Astrocyte (in vitro differentiated cells and primary cell): ENCODE measurements at regions not wholly inside any gene's neighbourhood (a gene's known extent, or its start where the extent isn't known, plus 50 kb on each side); places are given as distances from the start of the nearest gene placed in this dataset.
A peak's percentile ranks its signal among the peaks of the same experiment; 100 is the strongest.

Experiments used
- DNase-seq: peaks from one replicate; pipeline ENCODE4 v3.0.0-alpha.2; 2010; ENCODE audit warnings: low read depth
- FAIRE-seq: peaks from 2 replicates; lab custom pipeline; 2011; peaks lifted over from hg19 to GRCh38; lab: Jason Lieb, UNC
- H2AFZ ChIP-seq: 2 replicates; pipeline ENCODE4 v1.6.0; 2012; ENCODE audit warnings: low read depth, low read length, inconsistent platforms
- H3K27ac ChIP-seq: 2 replicates; pipeline ENCODE4 v1.5.1; 2011; ENCODE audit warnings: low read depth, low read length, inconsistent platforms
- H3K27me3 ChIP-seq: 2 replicates; pipeline ENCODE4 v1.6.0; 2011; ENCODE audit warnings: low read length, inconsistent platforms; ENCODE audit not compliant: insufficient read depth
- H3K36me3 ChIP-seq: 2 replicates; pipeline ENCODE4 v1.5.1; 2011; ENCODE audit warnings: low read length, inconsistent platforms; ENCODE audit not compliant: insufficient read depth
- H3K4me1 ChIP-seq: 2 replicates; pipeline ENCODE4 v1.5.1; 2011; ENCODE audit warnings: low read length, inconsistent platforms; ENCODE audit not compliant: insufficient read depth
- H3K4me2 ChIP-seq: 2 replicates; pipeline ENCODE4 v1.6.0; 2012; ENCODE audit warnings: low read length, inconsistent platforms
- H3K4me3 ChIP-seq: 2 replicates; pipeline ENCODE4 v1.5.1; 2011; ENCODE audit warnings: low read depth, mild to moderate bottlenecking, low read length, inconsistent platforms; ENCODE audit not compliant: insufficient read depth
- H3K79me2 ChIP-seq: 2 replicates; pipeline ENCODE4 v1.6.0; 2012; ENCODE audit warnings: mild to moderate bottlenecking, low read length, inconsistent platforms; ENCODE audit not compliant: insufficient read depth
- H3K9ac ChIP-seq: 2 replicates; pipeline ENCODE4 v1.6.0; 2012; ENCODE audit warnings: mild to moderate bottlenecking, low read length, inconsistent platforms
- H3K9me3 ChIP-seq: 2 replicates; pipeline ENCODE4 v1.5.1; 2012; ENCODE audit warnings: low read depth, mild to moderate bottlenecking, low read length, inconsistent platforms; ENCODE audit not compliant: insufficient read depth
- H4K20me1 ChIP-seq: 2 replicates; pipeline ENCODE4 v1.6.0; 2012; ENCODE audit warnings: low read length, inconsistent platforms; ENCODE audit not compliant: insufficient read depth
- H3K27ac Mint-ChIP-seq: one replicate; pipeline ENCODE4 v1.8.0; 2021; ENCODE audit warnings: mild to moderate bottlenecking, mixed read lengths; ENCODE audit not compliant: unreplicated experiment
- H3K27me3 Mint-ChIP-seq: one replicate; pipeline ENCODE4 v1.8.0; 2021; ENCODE audit warnings: low read depth, mixed read lengths; ENCODE audit not compliant: unreplicated experiment
- H3K36me3 Mint-ChIP-seq: one replicate; pipeline ENCODE4 v1.8.0; 2021; ENCODE audit warnings: low read depth, mixed read lengths; ENCODE audit not compliant: unreplicated experiment
- H3K4me1 Mint-ChIP-seq: one replicate; pipeline ENCODE4 v1.8.0; 2021; ENCODE audit warnings: low read depth, mixed read lengths; ENCODE audit not compliant: unreplicated experiment
- H3K4me3 Mint-ChIP-seq: one replicate; pipeline ENCODE4 v1.8.0; 2021; ENCODE audit warnings: mild to moderate bottlenecking, moderate library complexity, mixed read lengths; ENCODE audit not compliant: unreplicated experiment
- H3K9me3 Mint-ChIP-seq: one replicate; pipeline ENCODE4 v1.8.0; 2021; ENCODE audit warnings: mild to moderate bottlenecking, mixed read lengths; ENCODE audit not compliant: unreplicated experiment
- CTCF ChIP-seq: IDR thresholded peaks from 2 replicates; pipeline ENCODE4 v1.5.1; 2011; ENCODE audit warnings: low read depth, mild to moderate bottlenecking, inconsistent platforms, low read length, moderate library complexity; ENCODE audit not compliant: insufficient read depth
- EZH2 ChIP-seq: IDR thresholded peaks from 2 replicates; pipeline ENCODE4 v1.6.1; 2012; ENCODE audit warnings: mild to moderate bottlenecking, low read length, inconsistent platforms; ENCODE audit not compliant: insufficient read depth

DNA sequence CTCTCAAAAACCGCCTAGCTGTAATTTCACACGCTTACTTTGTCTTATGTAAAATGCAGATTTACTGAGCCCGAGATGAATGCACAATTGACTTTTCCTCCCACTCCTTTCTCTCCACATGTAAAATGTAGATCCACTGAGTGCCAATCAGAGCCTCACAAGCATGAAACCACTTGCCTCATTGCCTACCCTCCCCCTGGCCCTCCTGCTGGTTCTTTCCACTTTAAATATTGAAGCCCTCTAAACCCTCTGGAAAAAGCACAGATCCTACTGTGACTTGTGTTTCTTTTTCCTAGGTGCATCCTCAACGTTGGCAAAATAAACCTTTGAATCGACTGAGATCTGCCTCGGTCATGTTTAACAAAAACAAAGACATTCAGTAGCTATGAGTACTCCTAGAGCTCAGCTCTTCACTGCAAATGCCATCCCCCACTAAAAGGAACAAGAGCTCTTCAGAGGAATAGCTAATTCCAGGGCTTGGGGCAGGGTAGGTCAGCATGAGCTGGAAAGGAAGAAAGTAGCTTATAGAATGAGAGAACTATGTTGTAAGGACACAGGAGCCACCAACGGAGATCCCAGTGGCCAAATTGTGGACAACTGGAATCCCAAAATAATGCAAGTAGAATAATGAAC lies 365.5 kb upstream of the RUNX1 start:
- peak overlapping the region; percentile 29 for H3K4me3 Mint-ChIP-seq
- Histone ChIP-seq H3K4me2 (peak overlapping the region; percentile 14), H3K4me3 (no peak overlapping the region), H3K27ac (no peak overlapping the region), H3K36me3 (no peaks in the 10 kb centered on the region), H4K20me1 (no peaks in the 10 kb centered on the region), H3K27me3 (no peaks in the 10 kb centered on the region), H3K4me1 (no peaks in the 10 kb centered on the region), H3K79me2 (no peaks in the 10 kb centered on the region), H2AFZ (no peak overlapping the region), H3K9ac (no peak overlapping the region), H3K9me3 (no peaks in the 10 kb centered on the region)
- FAIRE-seq = no peak
- H3K9me3 Mint-ChIP-seq = no peaks in the 10 kb centered on the region
- no peaks in the 10 kb centered on the region for H3K36me3 Mint-ChIP-seq
- H3K27me3 Mint-ChIP-seq = no peaks in the 10 kb centered on the region
- H3K27ac Mint-ChIP-seq = peak overlapping the region; percentile 3
- no peak for DNase-seq
- peaks cover 13% of the 10 kb centered on the region for H3K4me1 Mint-ChIP-seq
- no peak for TF ChIP-seq EZH2
- TF ChIP-seq CTCF = no peak

DNA sequence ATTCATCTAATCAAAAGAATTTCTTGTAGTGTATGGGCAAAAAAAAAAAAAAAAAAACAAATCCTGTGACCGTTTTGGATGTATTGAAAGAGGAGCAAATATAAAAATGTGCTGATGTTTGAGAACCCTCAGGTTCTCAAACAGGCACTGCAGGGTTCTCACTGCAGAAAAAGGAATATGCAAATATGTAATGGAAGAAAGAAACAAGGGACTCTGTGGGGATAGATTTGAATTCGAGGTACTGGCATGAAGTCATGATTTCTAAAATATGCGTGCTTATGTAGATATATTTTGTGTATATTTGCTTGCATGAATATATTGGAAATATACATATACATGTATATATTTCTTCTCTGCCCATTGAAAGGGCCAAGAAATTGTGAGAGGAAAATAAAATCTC lies 365.0 kb upstream of the RUNX1 start:
- H3K9me3 ChIP-seq = no peaks in the 10 kb centered on the region
- no peaks in the 10 kb centered on the region for H3K9me3 Mint-ChIP-seq
- no peaks in the 10 kb centered on the region for H4K20me1 ChIP-seq
- H3K4me1 ChIP-seq = no peaks in the 10 kb centered on the region
- H3K27me3 Mint-ChIP-seq = no peaks in the 10 kb centered on the region
- H3K4me1 Mint-ChIP-seq = peaks cover 13% of the 10 kb centered on the region
- TF ChIP-seq EZH2 (no peak), CTCF (no peak)
- FAIRE-seq (no peak), DNase-seq (no peak)
- H3K27me3 ChIP-seq = no peaks in the 10 kb centered on the region
- H3K4me2 ChIP-seq = no peak overlapping the region
- H3K36me3 Mint-ChIP-seq = no peaks in the 10 kb centered on the region
- no peaks in the 10 kb centered on the region for H3K36me3 ChIP-seq
- H3K79me2 ChIP-seq = no peaks in the 10 kb centered on the region
- no peak overlapping the region for H2AFZ ChIP-seq
- peak overlapping the region; percentile 41 for H3K27ac Mint-ChIP-seq
- no peak overlapping the region for H3K9ac ChIP-seq
- H3K4me3 Mint-ChIP-seq = no peak overlapping the region
- no peak overlapping the region for H3K4me3 ChIP-seq
- no peak overlapping the region for H3K27ac ChIP-seq

GRCh38 chr21:35412231-35412630 lies 363.1 kb upstream of the RUNX1 start:
- H3K27ac Mint-ChIP-seq = no peak overlapping the region

More at GRCh38 chr21:35412231-35412630, 363.1 kb upstream of the RUNX1 start:
- H3K27me3 ChIP-seq = no peaks in the 10 kb centered on the region
- no peak overlapping the region for H3K4me3 ChIP-seq
- no peak overlapping the region for H3K9ac ChIP-seq
- no peak for DNase-seq
- H3K36me3 Mint-ChIP-seq = no peaks in the 10 kb centered on the region
- peaks cover 20% of the 10 kb centered on the region for H3K4me1 Mint-ChIP-seq
- no peaks in the 10 kb centered on the region for H3K9me3 Mint-ChIP-seq
- no peaks in the 10 kb centered on the region for H3K9me3 ChIP-seq
- no peak overlapping the region for H2AFZ ChIP-seq
- H3K4me2 ChIP-seq = no peak overlapping the region
- H4K20me1 ChIP-seq = no peaks in the 10 kb centered on the region
- H3K4me1 ChIP-seq = no peaks in the 10 kb centered on the region
- H3K36me3 ChIP-seq = no peaks in the 10 kb centered on the region
- H3K79me2 ChIP-seq = no peaks in the 10 kb centered on the region
- no peaks in the 10 kb centered on the region for H3K27me3 Mint-ChIP-seq
- no peak for TF ChIP-seq EZH2
- TF ChIP-seq CTCF = no peak
- H3K4me3 Mint-ChIP-seq = no peak overlapping the region
- H3K27ac ChIP-seq = no peak overlapping the region
- no peak for FAIRE-seq
